Frontal cortex (tissue), 4 donors: ENCODE measurements at regions not wholly inside any gene's neighbourhood (a gene's known extent, or its start where the extent isn't known, plus 50 kb on each side); places are given as distances from the start of the nearest gene placed in this dataset. TPM values are rescaled to one million over a fixed set of nuclear protein-coding genes. Genes with fewer than 3 reads are reported as not detected.

ENCODE experiments used
- DNase-seq, 2 donors: peaks; one replicate each; pipeline ENCODE4 v3.0.0; 2012; ENCODE audit warnings: low spot score in 2 of 2
- FAIRE-seq: peaks from 2 replicates; lab custom pipeline; 2012; peaks lifted over from hg19 to GRCh38; lab: Jason Lieb, UNC
- small RNA-seq: library from RNA; depleted of rRNA; stranded (forward); fragments of <200 nt; gene quantifications from one replicate; pipeline ENCODE3, GENCODE V24; 2014
- donor health status: control.
- donor health status: control.
- donor health status: control.

- DNase-seq (no peak), FAIRE-seq (no peak)
Observed at GRCh38 chr2:198220763-198221610, 416.6 kb downstream of the PLCL1 start.

- no peak for DNase-seq
- FAIRE-seq = no peak
Observed at GRCh38 chr2:198219292-198219691, 414.9 kb downstream of the PLCL1 start.

DNA sequence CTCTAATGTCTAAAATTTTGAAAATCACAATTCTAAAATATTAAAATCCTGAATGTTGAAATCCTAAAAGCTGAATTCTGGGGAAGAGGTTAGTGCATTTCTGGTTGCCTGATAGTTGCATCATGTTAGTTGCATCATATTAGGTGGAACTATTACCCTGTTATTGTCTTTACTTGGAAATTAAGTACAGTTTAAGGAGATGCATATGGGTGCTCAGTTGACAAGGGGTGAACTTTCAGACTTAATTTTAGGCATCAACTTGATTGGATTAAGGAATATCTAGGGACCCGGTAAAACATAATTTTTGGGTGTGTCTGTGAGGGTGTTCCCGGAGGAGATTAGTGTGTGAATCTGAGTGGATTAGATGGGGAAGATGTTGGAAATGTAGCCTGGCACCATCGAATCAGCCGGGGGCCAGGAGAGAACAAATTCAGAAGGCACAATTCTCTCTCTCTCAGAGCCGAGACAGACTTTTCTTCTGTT, 409.8 kb downstream of the PLCL1 start:
- DNase-seq (no peak), FAIRE-seq (no peak)

DNA sequence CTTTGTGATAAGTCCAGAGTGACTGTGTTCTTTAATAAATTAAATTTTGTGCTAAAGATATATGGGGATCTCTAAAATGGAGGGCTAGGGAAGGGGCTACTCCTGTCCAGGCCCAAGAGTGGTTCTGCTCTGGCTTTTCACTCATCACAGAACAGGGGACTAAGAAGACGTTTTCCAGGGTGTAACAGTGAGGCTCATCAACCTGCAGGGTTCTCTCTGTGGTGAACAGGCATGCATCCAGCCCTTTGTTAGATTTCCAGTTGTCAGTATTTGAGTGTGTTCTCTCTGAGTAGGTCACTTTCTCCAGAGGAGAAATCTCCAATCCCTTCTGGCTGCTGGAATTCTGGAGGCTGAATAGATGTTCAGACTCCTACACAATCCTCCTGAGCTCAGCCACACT, 408.9 kb downstream of the PLCL1 start:
- DNase-seq (no peak), FAIRE-seq (no peak)

GRCh38 chr2:198211706-198212105, 407.3 kb downstream of the PLCL1 start:
- DNase-seq = no peak
- no peak for FAIRE-seq

DNA sequence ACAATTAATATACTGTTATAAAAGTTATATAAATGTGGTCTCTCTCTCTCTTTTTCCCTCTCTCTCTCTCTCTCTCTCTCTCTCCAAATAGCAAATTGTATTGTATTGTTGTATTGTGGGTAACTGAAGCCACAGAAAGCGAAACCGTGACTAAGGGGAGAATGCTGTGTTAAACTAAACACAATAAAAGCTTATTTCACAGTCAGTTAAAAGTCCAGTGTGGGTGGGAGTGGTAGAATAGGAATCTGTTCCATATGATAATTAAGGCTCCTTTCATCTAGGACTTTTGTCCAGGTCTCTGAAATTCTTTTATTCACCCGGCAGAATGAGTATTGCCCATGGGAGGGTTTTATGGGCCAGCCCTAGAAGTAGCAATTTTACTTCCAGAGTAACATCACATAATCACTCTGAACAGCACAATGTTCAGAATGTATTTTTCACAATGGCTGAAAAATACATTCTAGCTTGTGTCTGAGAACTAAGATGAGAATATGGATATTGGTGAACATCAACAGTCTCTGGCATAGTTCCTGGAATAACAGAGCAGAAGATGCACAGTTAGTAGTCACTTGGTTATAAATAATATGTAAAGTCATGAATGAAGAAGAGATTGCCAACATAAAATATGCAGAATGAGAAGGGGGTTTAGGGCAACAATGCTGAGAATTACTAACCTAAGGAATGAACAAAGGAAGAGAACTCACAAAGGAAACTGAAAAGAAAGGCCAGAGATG, 399.1 kb downstream of the PLCL1 start:
- FAIRE-seq (no peak), DNase-seq (no peak)

Small RNA genes lying in the stretch of these regions (small RNA-seq; reads per million reads assigned to genes)
- not detected for gene RNU7-147P
